ENCODE measurements at regions not wholly inside any gene's neighbourhood (a gene's known extent, or its start where the extent isn't known, plus 50 kb on each side); places are given as distances from the start of the nearest gene placed in this dataset.

DNA sequence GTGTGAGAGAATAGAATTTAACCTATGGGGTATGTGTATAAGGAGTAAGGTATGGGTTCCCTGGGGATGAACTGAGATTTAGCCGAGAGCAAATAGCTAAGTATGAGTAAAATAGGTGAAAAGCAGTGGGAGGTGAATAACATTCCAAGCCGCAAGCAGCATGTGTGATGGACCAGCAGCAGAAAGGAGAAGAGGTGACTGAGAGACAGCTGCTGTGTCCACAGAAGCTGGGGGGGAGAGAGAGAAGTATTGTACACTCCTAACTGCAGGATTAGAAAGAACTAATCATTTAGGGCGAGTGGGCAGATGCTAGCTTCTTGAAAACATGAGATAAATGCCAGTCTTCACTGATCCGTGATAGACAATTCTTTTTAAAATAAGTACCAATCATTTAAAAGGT is 296.0 kb downstream of the KLHL4 start:
- H3K4me3 ChIP-seq, result no peak overlapping the region
- H3K27ac ChIP-seq, result no peak overlapping the region
- peaks cover 6% of the 10 kb centered on the region for H3K4me1 ChIP-seq (ENCODE audit: low read depth)
- TF ChIP-seq CTCF (IDR thresholded peaks at IDR 0.05; ENCODE audit: low read depth, low read length), result no peak
- peak in 1 of 2 donors; percentile 0 for DNase-seq (ENCODE audit: low read depth in 1 of 2, low spot score in 1 of 2)
- H3K27me3 ChIP-seq, result no peaks in the 10 kb centered on the region
- H3K9me3 ChIP-seq (ENCODE audit: low read depth), result no peaks in the 10 kb centered on the region
- H3K36me3 ChIP-seq, result no peaks in the 10 kb centered on the region

DNA sequence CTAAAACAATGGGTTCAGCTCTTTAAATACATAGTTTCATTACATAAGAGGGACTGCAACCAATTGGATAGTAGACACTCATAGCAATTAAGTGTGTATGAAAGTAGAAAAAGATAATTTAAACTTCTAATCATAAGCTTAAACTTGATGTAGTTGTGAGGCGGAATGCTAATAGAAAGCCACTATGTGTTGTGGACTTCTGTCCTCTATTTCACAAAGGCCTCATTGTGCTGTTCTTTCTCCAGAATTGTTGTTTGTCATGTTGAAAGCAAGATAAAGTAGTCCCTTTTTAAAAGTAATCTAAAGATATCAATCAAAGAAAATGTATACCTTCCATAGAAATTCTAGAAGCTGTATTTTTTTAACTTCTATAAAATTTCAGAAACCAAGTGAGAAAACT is 329.4 kb downstream of the KLHL4 start:
- Histone ChIP-seq H3K36me3 (no peaks in the 10 kb centered on the region), H3K4me1 (ENCODE audit: low read depth) (no peaks in the 10 kb centered on the region), H3K9me3 (ENCODE audit: low read depth) (no peaks in the 10 kb centered on the region), H3K27me3 (no peaks in the 10 kb centered on the region), H3K27ac (no peak overlapping the region), H3K4me3 (no peak overlapping the region)
- TF ChIP-seq CTCF (IDR thresholded peaks at IDR 0.05; ENCODE audit: low read depth, low read length), result no peak
- no peak for DNase-seq (ENCODE audit: low read depth in 1 of 2, low spot score in 1 of 2)

- no peak for TF ChIP-seq CTCF (IDR thresholded peaks at IDR 0.05; ENCODE audit: low read depth, low read length)
- H3K9me3 ChIP-seq (ENCODE audit: low read depth), result no peaks in the 10 kb centered on the region
- H3K4me1 ChIP-seq (ENCODE audit: low read depth), result peaks cover 6% of the 10 kb centered on the region
- no peaks in the 10 kb centered on the region for H3K27me3 ChIP-seq
- H3K27ac ChIP-seq, result no peak overlapping the region
- H3K36me3 ChIP-seq, result no peaks in the 10 kb centered on the region
- no peak overlapping the region for H3K4me3 ChIP-seq
- peak in 1 of 2 donors; percentile 10 for DNase-seq (ENCODE audit: low read depth in 1 of 2, low spot score in 1 of 2)
Measured at GRCh38 chrX:87873347-87873941, 355.8 kb downstream of the KLHL4 start.

GRCh38 chrX:87874043-87874442 is 356.4 kb downstream of the KLHL4 start:
- H3K27ac ChIP-seq, result no peak overlapping the region
- DNase-seq (ENCODE audit: low read depth in 1 of 2, low spot score in 1 of 2), result no peak
- H3K9me3 ChIP-seq (ENCODE audit: low read depth), result no peaks in the 10 kb centered on the region
- H3K27me3 ChIP-seq, result no peaks in the 10 kb centered on the region
- H3K4me1 ChIP-seq (ENCODE audit: low read depth), result peaks cover 6% of the 10 kb centered on the region
- H3K4me3 ChIP-seq, result no peak overlapping the region
- TF ChIP-seq CTCF (IDR thresholded peaks at IDR 0.05; ENCODE audit: low read depth, low read length), result no peak
- no peaks in the 10 kb centered on the region for H3K36me3 ChIP-seq

DNA sequence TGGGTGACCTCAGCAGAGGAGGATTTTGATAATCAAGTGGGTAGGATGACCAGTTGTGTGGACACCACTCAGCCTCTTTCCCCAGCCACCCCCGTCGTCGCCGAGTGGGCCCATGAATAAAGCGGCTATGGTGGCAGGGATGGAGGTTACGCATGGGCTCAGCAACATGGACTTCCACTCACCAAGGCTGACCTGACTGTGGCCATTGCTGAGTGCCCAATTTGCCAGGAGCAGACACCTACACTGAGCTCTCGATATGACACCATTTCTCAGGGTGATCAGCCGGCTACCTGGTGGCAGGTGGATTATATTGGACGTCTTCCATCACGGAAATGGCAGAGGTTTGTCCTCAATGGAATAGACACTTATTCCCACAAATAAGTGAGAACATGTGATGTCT is 361.3 kb downstream of the KLHL4 start:
- Histone ChIP-seq H3K36me3 (no peaks in the 10 kb centered on the region), H3K4me3 (no peak overlapping the region), H3K27me3 (no peaks in the 10 kb centered on the region), H3K4me1 (ENCODE audit: low read depth) (no peaks in the 10 kb centered on the region), H3K9me3 (ENCODE audit: low read depth) (no peaks in the 10 kb centered on the region), H3K27ac (no peak overlapping the region)
- no peak for TF ChIP-seq CTCF (IDR thresholded peaks at IDR 0.05; ENCODE audit: low read depth, low read length)
- DNase-seq (ENCODE audit: low read depth in 1 of 2, low spot score in 1 of 2), result no peak

DNA sequence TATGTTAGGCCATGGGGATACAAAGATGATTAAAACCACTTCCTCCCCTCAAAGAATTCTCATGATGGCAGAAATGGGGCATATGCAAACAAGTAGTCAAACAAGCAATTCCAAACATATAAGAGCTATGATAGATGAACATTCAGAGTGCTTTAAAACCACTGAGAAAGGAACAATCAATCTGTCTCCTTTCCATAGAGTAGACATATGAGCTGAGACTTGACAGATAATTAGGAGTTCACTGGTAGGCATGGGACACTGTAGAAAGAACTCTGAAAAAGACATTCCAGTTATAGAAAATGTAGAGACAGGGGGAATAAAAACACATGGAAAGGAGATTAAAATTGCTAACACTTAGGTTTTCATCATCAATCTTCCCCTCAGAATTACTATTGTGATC is 372.8 kb downstream of the KLHL4 start:
- no peak overlapping the region for H3K4me3 ChIP-seq
- no peaks in the 10 kb centered on the region for H3K36me3 ChIP-seq
- no peaks in the 10 kb centered on the region for H3K27me3 ChIP-seq
- H3K4me1 ChIP-seq (ENCODE audit: low read depth), result no peaks in the 10 kb centered on the region
- no peak for DNase-seq (ENCODE audit: low read depth in 1 of 2, low spot score in 1 of 2)
- no peak overlapping the region for H3K27ac ChIP-seq
- H3K9me3 ChIP-seq (ENCODE audit: low read depth), result no peaks in the 10 kb centered on the region
- no peak for TF ChIP-seq CTCF (IDR thresholded peaks at IDR 0.05; ENCODE audit: low read depth, low read length)
